Activated T-helper 1 cell treated with anti-CD3 and anti-CD28 coated beads, Interleukin-2, amount 50 U/mL, for 16 hours (primary cell): ENCODE measurements at regions not wholly inside any gene's neighbourhood (a gene's known extent, or its start where the extent isn't known, plus 50 kb on each side); places are given as distances from the start of the nearest gene placed in this dataset.
"Not testable (repeated sequence)": the region's sequence is repeated elsewhere in the genome, so short reads cannot be mapped to it uniquely, and the experiment has no call there.

Experiments used
- DNase-seq, 2 donors: peaks; one replicate each; pipeline ENCODE4 v3.0.0-alpha.2; 2020; ENCODE audit warnings: low read depth in 1 of 2, low spot score in 1 of 2

DNA sequence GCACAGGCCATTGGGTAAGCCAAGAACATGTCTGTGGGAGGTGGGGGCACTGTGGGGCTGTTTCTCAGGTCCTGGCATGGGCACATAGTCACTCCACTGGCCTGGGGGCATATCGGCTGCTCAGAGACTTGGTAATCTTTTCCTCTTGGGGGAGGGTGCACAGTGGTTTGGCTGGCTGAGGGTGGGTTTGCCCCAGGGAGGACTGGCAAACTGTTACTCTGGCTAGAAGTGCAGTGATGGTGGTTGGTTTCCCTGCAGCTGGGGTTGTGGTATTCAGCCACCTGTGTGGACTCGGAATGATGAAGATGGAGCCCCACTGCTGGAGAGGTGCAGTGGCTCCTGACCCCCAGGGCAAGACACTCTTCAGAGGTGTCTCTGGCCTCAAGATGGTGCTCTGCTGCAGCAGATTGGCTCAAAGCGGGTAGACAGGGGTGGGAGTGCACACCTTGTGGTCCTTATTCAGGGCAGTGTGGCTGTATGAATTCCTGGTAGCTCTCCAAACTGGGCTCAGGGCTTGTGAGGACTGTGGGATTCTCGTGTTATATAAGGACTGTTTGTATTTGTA lies 74.1 kb upstream of the DDHD1 start:
- no peak for DNase-seq

GRCh38 chr14:53226553-53226952 lies 73.4 kb upstream of the DDHD1 start:
- DNase-seq = no peak

- DNase-seq = no peak
Observed at GRCh38 chr14:53220914-53221313, 67.8 kb upstream of the DDHD1 start.

GRCh38 chr14:53218161-53218560 lies 65.0 kb upstream of the DDHD1 start:
- no peak for DNase-seq

- DNase-seq = peak; percentile 40 to 58
Observed at GRCh38 chr14:53217316-53217994, 64.3 kb upstream of the DDHD1 start.

DNA sequence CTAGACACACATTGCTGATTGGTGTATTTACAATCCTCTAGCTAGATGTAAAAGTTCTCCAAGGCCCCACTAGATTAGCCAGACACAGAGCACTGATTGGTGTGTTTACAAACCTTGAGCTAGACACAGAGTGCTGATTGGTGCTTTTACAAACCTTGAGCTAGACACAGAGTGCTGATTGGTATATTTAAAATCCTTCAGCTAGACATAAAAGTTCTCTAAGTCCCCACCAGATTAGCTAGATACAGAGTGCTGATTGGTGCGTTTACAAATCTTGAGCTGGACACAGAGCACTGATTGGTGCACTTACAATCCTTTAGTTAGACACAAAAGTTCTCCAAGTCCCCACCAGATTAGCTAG lies 63.8 kb upstream of the DDHD1 start:
- DNase-seq = not testable (repeated sequence)

DNA sequence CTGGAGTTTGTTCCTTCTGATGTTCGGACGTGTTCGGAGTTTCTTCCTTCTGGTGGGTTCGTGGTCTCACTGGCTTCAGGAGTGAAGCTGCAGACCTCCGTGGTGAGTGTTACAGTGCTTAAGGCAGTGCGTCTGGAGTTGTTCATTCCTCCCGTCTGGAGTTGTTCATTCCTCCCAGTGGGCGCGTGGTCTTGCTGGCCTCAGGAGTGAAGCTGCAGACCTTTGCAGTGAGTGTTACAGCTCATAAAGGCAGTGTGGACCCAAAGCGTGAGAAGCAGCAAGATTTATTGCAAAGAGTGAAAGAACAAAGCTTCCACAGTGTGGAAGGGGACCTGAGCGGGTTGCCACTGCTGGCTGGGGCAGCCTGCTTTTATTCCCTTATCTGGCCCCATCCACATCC lies 63.4 kb upstream of the DDHD1 start:
- DNase-seq = not testable (repeated sequence)

DNA sequence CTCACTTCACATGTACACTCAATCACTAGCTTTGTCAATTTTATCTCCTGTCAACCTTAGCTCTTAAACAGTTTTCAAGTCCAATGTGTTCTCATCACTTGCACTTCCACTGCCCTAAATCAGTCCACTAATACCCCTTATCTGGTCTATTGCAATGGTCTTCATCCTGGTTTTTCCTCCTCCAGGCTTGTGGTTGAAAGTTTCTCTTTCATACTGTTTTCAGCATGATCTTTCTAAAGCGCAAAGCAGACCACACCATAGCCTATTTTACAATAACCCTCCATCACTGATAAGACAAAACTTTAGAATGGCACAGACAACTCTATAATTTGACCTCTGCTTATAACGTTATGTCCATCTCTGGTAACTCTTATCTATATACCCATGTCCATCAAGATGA lies 62.0 kb upstream of the DDHD1 start:
- no peak for DNase-seq

DNA sequence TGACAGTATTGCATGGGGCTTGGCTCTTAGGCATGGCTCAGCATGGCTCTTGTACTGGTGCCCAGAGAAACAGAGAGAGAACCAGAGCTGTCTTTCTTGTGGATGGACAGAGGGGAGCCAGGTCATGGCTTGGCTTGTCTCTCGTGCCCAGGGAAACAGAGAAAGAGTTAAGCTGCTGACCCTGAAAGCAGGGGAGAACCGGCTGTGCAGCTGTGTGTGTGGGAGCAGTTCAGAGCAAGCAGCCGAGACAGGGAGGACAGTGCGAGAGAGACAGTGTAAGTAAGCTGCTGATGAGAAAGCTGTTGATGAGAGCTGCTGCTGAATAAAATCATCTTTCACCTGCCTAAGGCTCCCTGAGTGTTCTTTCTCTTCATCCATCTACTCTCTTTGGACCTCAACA lies 61.3 kb upstream of the DDHD1 start:
- no peak for DNase-seq

- DNase-seq = no peak
Observed at GRCh38 chr14:53213761-53214160, 60.6 kb upstream of the DDHD1 start.

DNA sequence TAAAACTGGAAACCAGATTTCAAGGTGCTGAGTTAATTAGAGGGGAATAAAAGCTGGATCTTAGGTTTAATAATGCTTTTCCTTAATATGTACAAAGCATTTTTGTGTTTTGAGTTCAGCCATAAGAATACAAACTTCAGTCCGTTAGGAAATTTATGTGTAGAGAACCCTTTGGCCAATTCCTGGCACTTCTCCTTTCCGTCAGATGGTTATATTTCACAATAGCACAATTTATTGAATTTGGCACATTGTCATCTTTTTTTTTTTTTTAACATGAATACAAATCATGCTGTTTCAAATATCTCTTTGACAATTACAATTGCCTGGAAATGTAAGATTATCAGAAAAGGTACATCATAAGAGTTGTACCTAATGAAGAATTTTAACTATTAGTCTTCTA lies 56.2 kb upstream of the DDHD1 start:
- no peak for DNase-seq
